NCI-H446 treated with DMSO at 0.1 percent for 48 hours (cell line): ENCODE measurements at regions not wholly inside any gene's neighbourhood (a gene's known extent, or its start where the extent isn't known, plus 50 kb on each side); places are given as distances from the start of the nearest gene placed in this dataset.

Experiments used
- DNase-seq: peaks from one replicate; lab custom pipeline; 2025; lab: John Stamatoyannopoulos, UW

DNA sequence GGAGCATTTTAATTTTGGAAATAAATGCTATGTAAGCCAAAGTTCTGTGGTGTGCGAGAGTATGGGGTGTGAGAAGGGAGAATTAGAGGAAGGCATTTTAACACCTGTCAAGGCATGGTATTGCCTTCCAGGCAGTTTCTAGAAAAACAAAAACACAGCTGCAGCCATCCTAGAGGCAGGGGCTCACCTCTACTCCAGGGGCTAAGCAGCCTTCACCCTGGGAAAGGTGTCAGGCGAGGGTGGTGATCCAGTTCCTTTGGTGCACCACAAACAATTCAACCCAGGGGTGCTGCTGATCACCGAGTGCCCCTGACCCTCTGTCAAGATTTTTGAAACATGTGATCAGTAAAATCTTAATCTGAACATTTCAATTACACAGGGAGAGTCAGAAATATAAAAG lies 59.2 kb upstream of the GPR26 start:
- DNase-seq: no peak

DNA sequence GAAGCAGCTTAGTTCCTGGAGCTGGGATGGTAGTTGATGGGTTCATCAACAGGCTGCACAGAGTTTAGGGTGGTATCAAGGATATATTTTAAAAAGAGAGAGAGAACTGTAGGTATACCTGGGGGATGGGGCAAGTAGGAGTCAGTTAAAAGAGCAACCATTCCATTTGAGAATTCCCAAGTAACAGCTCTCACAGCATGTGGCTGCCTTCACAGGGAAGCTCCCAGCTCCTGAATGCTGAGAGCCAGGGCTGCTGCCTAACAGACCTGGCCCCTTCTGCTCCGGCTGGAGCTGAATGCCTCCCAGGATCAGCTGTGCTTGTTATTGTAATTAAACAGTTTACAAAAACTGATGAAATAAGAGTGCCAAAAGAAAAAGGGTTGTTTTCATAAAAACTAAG lies 58.8 kb upstream of the GPR26 start:
- no peak for DNase-seq

DNA sequence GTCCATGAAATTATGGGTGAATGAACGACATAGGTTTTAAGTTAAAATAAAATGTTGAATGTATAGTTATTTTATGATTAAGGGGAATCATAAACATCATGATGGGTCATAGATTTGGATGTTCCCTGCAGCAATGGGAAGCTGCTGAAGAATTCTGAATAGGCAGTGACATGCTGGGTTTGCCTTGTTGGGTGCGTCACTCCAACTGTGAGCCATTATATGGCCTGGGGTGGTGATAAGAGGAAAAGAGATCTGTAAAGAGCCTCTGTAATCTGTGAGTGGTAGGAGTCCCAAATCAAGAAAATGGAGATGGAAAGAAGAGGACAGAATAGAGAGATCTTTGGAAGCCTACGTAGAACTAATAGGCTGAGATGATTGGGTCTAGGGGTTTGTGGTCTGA lies 58.1 kb upstream of the GPR26 start:
- no peak for DNase-seq

DNA sequence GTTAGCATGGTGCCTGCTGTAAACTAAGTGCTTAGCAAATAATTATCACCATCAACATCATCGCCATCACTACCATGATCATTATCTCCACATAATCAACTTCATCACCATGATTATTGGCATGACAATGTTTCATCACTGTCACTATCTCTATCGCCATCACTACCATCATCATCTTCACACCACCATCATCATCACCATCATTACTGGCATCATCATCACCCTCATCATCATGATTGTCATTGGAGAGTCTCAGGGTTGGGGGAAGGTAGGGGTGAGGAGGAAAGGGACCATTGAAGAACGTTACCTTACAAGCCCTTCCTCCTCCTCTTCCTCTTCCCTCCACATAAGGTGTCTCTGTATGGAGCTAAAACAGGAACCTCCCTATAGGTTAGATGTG lies 54.9 kb upstream of the GPR26 start:
- no peak for DNase-seq

DNA sequence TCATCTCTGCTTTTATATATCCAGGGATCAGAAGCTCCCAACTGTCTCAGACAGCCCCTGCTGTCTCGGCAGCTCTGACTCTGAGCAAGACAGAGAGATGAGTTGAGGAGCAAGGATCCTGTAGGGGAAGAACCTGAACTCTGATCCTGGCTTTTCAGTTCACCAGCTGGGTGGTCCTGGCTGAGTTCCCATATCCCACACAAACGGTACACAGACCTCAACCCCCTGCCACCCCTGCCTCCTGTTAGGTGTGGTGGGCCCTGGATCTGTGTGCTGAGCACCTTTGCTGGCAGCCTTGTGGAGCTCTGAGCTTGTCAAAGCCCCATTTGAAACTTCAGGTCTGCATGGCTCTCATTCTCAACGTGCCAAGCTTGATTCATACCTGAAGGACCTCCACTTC lies 54.3 kb upstream of the GPR26 start:
- no peak for DNase-seq

DNA sequence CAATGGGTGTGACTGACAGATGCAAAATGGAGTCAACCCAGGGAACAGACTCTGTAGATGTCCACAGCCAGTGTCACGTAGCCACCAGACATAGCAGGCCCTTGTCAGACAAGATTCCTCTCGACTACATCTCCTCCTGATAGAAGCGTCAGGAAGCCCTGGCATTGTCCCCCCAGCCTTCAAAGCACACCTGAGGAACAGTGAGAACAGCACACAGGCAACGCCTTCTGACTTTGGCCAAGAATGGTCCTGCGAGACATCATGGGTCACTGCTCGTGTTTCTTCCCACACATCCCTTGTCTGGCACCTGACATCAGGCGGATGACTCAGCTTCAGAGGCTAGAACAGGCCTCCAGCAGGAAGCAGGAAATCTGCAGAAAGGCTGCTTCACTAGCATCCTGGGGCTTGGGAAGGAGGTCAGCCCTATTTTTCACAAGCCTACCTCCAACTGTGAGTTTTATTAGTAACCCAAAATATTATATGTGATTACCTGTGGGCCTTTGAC lies 52.8 kb upstream of the GPR26 start:
- no peak for DNase-seq

DNA sequence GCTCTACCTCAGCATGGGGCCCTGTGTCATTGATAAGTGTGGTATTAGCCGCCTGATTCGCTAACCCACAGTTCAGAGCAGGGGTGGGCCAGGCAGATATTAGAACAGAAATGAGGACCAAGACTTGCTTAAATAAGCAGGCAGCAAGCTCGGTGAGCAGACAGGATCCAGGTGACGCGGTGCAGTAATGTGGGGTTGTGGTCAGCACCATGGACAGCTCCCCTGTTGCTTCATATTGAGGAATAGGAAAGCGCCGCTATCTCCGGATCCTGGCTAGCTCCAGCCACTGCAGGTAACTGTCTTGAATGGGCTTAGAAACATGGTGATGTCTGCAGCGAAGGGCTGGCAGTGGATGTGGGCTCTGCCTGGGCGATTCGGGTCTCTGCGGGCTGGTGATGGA lies 51.3 kb upstream of the GPR26 start:
- no peak for DNase-seq
